ENCODE measurements at regions not wholly inside any gene's neighbourhood (a gene's known extent, or its start where the extent isn't known, plus 50 kb on each side); places are given as distances from the start of the nearest gene placed in this dataset.

DNA sequence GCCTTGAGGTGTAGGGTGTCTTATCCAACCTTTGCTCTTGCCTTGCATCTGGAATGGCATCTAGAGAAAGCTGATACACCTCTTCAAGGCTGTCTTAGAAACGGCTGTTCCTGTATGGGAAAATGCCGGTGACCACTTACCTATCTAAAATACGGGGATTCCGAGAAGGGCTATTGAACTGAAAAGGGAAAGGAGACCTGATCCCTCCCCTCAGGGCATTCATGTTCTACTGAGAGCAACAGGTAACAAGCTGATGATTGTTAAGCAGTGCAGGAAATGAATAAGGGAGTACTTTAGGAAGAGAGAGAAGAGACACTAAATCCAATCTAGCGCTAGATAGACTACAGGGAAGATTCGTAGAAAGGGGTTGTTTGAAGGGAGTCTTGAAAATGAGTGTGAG, 1388.1 kb downstream of the FAM181B start:
- TF ChIP-seq EZH2 (IDR thresholded peaks at IDR 0.05; ENCODE audit: low read length, unreplicated experiment), result no peak
- TF ChIP-seq, protein P1, sequence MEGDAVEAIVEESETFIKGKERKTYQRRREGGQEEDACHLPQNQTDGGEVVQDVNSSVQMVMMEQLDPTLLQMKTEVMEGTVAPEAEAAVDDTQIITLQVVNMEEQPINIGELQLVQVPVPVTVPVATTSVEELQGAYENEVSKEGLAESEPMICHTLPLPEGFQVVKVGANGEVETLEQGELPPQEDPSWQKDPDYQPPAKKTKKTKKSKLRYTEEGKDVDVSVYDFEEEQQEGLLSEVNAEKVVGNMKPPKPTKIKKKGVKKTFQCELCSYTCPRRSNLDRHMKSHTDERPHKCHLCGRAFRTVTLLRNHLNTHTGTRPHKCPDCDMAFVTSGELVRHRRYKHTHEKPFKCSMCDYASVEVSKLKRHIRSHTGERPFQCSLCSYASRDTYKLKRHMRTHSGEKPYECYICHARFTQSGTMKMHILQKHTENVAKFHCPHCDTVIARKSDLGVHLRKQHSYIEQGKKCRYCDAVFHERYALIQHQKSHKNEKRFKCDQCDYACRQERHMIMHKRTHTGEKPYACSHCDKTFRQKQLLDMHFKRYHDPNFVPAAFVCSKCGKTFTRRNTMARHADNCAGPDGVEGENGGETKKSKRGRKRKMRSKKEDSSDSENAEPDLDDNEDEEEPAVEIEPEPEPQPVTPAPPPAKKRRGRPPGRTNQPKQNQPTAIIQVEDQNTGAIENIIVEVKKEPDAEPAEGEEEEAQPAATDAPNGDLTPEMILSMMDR (conservative IDR thresholded peaks at IDR 0.05; ENCODE audit: low read depth, low read length), result no peak
- no peak for TF ChIP-seq EZH2phosphoT487 (IDR thresholded peaks at IDR 0.05; ENCODE audit: borderline replicate concordance, low read length)

Data from PC-3 (cell line).